ENCODE measurements at regions not wholly inside any gene's neighbourhood (a gene's known extent, or its start where the extent isn't known, plus 50 kb on each side); places are given as distances from the start of the nearest gene placed in this dataset.

DNA sequence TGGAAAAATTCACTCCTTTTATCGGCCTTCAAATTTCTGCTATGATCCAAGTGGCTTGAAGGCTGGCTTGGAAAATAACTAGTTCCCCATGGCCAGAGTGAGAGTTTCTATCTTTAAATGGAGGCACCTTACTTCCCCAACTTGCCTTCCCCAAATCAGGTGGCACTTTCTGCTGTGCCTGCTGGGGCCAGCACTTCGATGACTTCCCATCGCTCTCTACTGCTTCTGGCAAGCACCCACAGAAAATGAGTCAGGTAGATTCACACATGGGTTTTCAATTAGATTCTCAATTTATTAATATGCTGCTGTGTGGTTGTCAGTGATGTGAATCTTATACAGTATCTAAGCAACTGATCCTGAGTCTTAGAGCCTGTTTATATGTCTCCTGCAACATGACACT lies 398.8 kb upstream of the RAG2 start:
- TF ChIP-seq EP300 (IDR thresholded peaks at IDR 0.05) = no peak
- TF ChIP-seq, protein P1, sequence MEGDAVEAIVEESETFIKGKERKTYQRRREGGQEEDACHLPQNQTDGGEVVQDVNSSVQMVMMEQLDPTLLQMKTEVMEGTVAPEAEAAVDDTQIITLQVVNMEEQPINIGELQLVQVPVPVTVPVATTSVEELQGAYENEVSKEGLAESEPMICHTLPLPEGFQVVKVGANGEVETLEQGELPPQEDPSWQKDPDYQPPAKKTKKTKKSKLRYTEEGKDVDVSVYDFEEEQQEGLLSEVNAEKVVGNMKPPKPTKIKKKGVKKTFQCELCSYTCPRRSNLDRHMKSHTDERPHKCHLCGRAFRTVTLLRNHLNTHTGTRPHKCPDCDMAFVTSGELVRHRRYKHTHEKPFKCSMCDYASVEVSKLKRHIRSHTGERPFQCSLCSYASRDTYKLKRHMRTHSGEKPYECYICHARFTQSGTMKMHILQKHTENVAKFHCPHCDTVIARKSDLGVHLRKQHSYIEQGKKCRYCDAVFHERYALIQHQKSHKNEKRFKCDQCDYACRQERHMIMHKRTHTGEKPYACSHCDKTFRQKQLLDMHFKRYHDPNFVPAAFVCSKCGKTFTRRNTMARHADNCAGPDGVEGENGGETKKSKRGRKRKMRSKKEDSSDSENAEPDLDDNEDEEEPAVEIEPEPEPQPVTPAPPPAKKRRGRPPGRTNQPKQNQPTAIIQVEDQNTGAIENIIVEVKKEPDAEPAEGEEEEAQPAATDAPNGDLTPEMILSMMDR (IDR thresholded peaks at IDR 0.05) = no peak
- TF ChIP-seq POLR2A (IDR thresholded peaks at IDR 0.05) = no peak

Measured in stomach (tissue), 4 donors.